ENCODE measurements at regions not wholly inside any gene's neighbourhood (a gene's known extent, or its start where the extent isn't known, plus 50 kb on each side); places are given as distances from the start of the nearest gene placed in this dataset.
A peak's percentile ranks its signal among the peaks of the same experiment; 100 is the strongest.

DNA sequence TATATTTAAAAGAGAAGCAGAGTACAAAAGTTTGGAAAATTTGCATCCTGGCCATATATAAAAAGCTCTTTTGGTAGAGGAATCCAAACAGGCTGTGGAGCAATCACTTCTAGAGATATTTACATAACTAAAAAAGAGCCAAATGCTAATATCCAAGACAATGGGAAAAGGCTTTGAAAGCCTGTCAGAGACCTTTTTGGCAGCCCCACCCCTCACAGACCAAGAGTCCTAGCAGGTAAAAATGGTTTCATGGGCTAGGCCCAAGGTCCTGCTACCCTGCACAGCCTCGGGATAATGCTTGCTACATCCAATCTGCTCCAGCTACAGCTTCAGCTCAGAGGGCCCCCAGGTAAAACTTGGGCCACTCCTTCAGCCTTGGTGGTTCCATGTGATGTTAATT, 430.2 kb upstream of the KCND2 start:
- Mint-ChIP-seq H3K27ac (no peak overlapping the region), H3K4me1 (peaks cover 16% of the 10 kb centered on the region), H3K9me3 (peaks cover 14% of the 10 kb centered on the region), H3K27me3 (ENCODE audit: insufficient read depth, low read depth, poor library complexity) (peaks cover 2% of the 10 kb centered on the region), H3K4me3 (no peak overlapping the region), H3K36me3 (ENCODE audit: low read depth) (peaks cover 23% of the 10 kb centered on the region; the same call in 2 of the 3 replicates)
- ATAC-seq (peak; percentile 87), DNase-seq (ENCODE audit: low spot score) (peak; percentile 47)
- Histone ChIP-seq H4K20me1 (replicated peaks; ENCODE audit: insufficient read depth) (no peaks in the 10 kb centered on the region), H3K79me2 (replicated peaks; ENCODE audit: insufficient read depth) (no peaks in the 10 kb centered on the region), H3F3A (replicated peaks; ENCODE audit: low read depth) (no peaks in the 10 kb centered on the region), H3K9me2 (ENCODE audit: insufficient read depth) (peaks cover 12% of the 10 kb centered on the region; the same call in 1 of the 2 replicates), H3K4me3 (peak overlapping the region; percentile 8; the same call in 1 of the 2 replicates), H2AFZ (peak overlapping the region; percentile 33), H3K36me3 (ENCODE audit: insufficient read depth) (no peaks in the 10 kb centered on the region), H3K4me2 (0 out of 2 replicates have a peak overlapping the region, but pooled peaks have one; percentile 23), H3K4me1 (ENCODE audit: insufficient read depth) (peaks cover 3% of the 10 kb centered on the region; the same call in 1 of the 2 replicates), H3K27me3 (ENCODE audit: insufficient read depth) (no peaks in the 10 kb centered on the region), H3K27ac (ENCODE audit: low read depth) (no peak overlapping the region)
- no peak for TF ChIP-seq EZH2 (IDR thresholded peaks at IDR 0.05; ENCODE audit: low read depth, unreplicated experiment)
- TF ChIP-seq NANOG (IDR thresholded peaks at IDR 0.05; ENCODE audit: borderline replicate concordance), result no peak
- TF ChIP-seq CREB1 (CRISPR knock-in tag; IDR thresholded peaks at IDR 0.05; ENCODE audit: low read depth), result no peak
- TF ChIP-seq REST (IDR thresholded peaks at IDR 0.05; ENCODE audit: unreplicated experiment), result no peak
- TF ChIP-seq EZH2phosphoT487 (IDR thresholded peaks at IDR 0.05; ENCODE audit: unreplicated experiment), result no peak
- TF ChIP-seq ETS1 (IDR thresholded peaks at IDR 0.05), result no peak
- no peak for TF ChIP-seq CTCF (conservative IDR thresholded peaks at IDR 0.05; ENCODE audit: low read depth in 2 of 2)

- Mint-ChIP-seq H3K27ac (no peak overlapping the region), H3K27me3 (ENCODE audit: insufficient read depth, low read depth, poor library complexity) (no peaks in the 10 kb centered on the region), H3K36me3 (ENCODE audit: low read depth) (peaks cover 13% of the 10 kb centered on the region; the same call in 2 of the 3 replicates), H3K4me1 (no peaks in the 10 kb centered on the region), H3K9me3 (peaks cover 17% of the 10 kb centered on the region), H3K4me3 (no peak overlapping the region)
- H3K4me2 ChIP-seq, result no peak overlapping the region
- DNase-seq (ENCODE audit: low spot score), result no peak
- H3K4me3 ChIP-seq, result no peak overlapping the region
- 0 out of 2 replicates have a peak, but pooled peaks cover 3% of the 10 kb centered on the region for H3K9me2 ChIP-seq (ENCODE audit: insufficient read depth)
- no peak for ATAC-seq
- no peaks in the 10 kb centered on the region for H3K79me2 ChIP-seq (replicated peaks; ENCODE audit: insufficient read depth)
- H3K27ac ChIP-seq (ENCODE audit: low read depth), result no peak overlapping the region
- H3K4me1 ChIP-seq (ENCODE audit: insufficient read depth), result no peaks in the 10 kb centered on the region
- H3K27me3 ChIP-seq (ENCODE audit: insufficient read depth), result no peaks in the 10 kb centered on the region
- H3F3A ChIP-seq (replicated peaks; ENCODE audit: low read depth), result no peaks in the 10 kb centered on the region
- no peaks in the 10 kb centered on the region for H3K36me3 ChIP-seq (ENCODE audit: insufficient read depth)
- H2AFZ ChIP-seq, result no peak overlapping the region
- H4K20me1 ChIP-seq (replicated peaks; ENCODE audit: insufficient read depth), result no peaks in the 10 kb centered on the region
- TF ChIP-seq EZH2 (IDR thresholded peaks at IDR 0.05; ENCODE audit: low read depth, unreplicated experiment) (no peak), ZNF331 (CRISPR knock-in tag; IDR thresholded peaks at IDR 0.05; ENCODE audit: low read depth) (no peak), CTCF (conservative IDR thresholded peaks at IDR 0.05; ENCODE audit: low read depth in 2 of 2) (no peak), CREB1 (CRISPR knock-in tag; IDR thresholded peaks at IDR 0.05; ENCODE audit: low read depth) (no peak)
Observed at GRCh38 chr7:119861385-119861784, 411.6 kb upstream of the KCND2 start.

Data from GM23338 (cell line).